ENCODE measurements at regions not wholly inside any gene's neighbourhood (a gene's known extent, or its start where the extent isn't known, plus 50 kb on each side); places are given as distances from the start of the nearest gene placed in this dataset.
"Not testable (repeated sequence)": the region's sequence is repeated elsewhere in the genome, so short reads cannot be mapped to it uniquely, and the experiment has no call there.

- not testable (repeated sequence) for TF ChIP-seq POLR2A, CTCF, EP300 (IDR thresholded peaks at IDR 0.05)
Measured at GRCh38 chr2:121070061-121070460, 214.9 kb downstream of the TFCP2L1 start.

All from ovary (tissue), 3 donors.